H7 (cell line): ENCODE measurements at regions not wholly inside any gene's neighbourhood (a gene's known extent, or its start where the extent isn't known, plus 50 kb on each side); places are given as distances from the start of the nearest gene placed in this dataset.
"Not testable (repeated sequence)": the region's sequence is repeated elsewhere in the genome, so short reads cannot be mapped to it uniquely, and the experiment has no call there.

Source experiments
- DNase-seq: peaks from one replicate; pipeline ENCODE4 v3.0.0; 2012
- H3K27me3 ChIP-seq: 2 replicates; pipeline ENCODE4 v1.6.0; 2011; ENCODE audit warnings: mild to moderate bottlenecking, low read length; ENCODE audit not compliant: control insufficient read depth, insufficient read depth
- H3K36me3 ChIP-seq: replicated peaks from 2 replicates; pipeline ENCODE4 v1.5.1; 2011; ENCODE audit warnings: low read length; ENCODE audit not compliant: control insufficient read depth, insufficient read depth
- H3K4me3 ChIP-seq: 2 replicates; pipeline ENCODE4 v1.5.1; 2011; ENCODE audit warnings: low read depth, mild to moderate bottlenecking, control low read depth, low read length, moderate library complexity; ENCODE audit not compliant: insufficient read depth

DNA sequence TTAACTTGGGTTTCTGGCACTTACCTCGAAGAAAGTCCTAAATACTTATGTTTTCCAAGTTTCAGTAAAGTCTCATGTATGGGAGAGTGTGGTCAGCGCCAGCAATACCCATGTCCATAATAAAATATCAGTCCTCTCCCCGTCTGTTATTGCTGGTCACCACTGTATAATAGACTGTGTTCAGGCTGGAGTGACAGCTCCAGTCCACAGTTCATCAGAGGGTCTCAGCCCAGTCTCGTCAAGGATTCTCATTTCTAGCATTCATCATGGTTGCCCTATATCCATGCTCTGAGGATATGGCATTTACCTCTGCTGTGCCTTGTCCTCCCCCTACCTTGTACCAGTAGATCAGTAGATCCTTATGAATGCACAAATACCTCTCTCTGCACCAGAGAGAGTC, 384.5 kb downstream of the NPIPA7 start:
- Histone ChIP-seq H3K4me3 (no peak overlapping the region), H3K27me3 (no peaks in the 10 kb centered on the region), H3K36me3 (no peaks in the 10 kb centered on the region)
- DNase-seq: no peak

DNA sequence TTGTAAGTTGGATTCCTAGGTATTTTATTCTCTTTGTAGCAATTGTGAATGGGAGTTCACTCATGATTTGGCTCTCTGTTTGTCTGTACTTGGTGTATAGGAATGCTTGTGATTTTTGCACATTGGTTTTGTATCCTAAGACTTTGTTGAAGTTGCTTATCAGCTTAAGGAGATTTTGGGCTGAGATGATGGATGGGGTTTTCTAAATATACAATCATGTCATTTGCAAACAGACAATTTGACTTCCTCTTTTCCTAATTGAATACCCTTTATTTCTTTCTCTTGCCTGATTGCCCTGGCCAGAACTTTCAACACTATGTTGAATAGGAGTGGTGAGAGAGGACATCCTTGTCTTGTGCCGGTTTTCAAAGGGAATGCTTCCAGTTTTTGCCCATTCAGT, 391.8 kb downstream of the NPIPA7 start:
- DNase-seq, H3K27me3 ChIP-seq: not testable (repeated sequence)

DNA sequence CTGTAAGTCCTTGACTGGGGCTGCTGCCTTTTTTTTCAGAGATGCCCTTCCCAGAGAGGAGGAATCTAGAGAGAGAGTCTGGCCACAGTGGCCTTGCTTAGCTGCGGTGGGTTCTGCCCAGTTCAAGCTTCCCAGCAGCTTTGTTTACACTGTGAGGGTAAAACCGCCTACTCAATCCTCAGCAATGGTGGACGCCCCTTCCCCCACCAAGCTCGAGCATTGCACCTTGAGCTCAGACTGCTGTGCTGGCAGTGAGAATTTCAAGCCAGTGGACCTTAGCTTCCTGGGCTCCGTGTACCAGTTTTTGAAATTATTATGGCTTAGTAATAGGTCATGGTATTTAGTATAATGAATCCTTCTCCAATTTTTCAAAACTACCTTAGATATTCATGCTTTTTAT, 395.4 kb downstream of the NPIPA7 start:
- no peaks in the 10 kb centered on the region for H3K36me3 ChIP-seq
- H3K27me3 ChIP-seq: no peaks in the 10 kb centered on the region
- no peak overlapping the region for H3K4me3 ChIP-seq
- no peak for DNase-seq

More for the DNA sequence above, 391.8 kb downstream of the NPIPA7 start:
- H3K36me3 ChIP-seq, H3K4me3 ChIP-seq: not testable (repeated sequence)

DNA sequence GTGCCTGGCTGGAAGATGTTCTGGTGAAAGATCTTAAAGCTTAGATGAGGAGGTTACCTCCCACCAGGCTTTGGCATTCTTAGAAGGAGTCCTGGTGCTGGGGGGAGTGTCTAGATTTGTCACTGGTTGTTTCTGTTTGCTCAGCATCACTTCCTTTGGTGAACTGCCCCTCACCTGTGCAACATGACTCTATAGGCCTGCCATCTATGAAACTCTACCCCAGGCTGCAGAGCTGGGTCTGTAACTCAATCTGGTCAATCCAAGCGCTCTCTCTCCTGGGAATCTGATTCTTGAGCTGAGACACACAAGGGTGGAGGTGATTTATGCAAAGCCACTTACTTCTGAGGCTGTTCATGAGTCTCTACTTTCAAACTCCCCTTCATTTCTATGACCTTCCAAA, 399.4 kb downstream of the NPIPA7 start:
- Histone ChIP-seq H3K36me3 (no peaks in the 10 kb centered on the region), H3K4me3 (no peak overlapping the region)
- no peak for DNase-seq

DNA sequence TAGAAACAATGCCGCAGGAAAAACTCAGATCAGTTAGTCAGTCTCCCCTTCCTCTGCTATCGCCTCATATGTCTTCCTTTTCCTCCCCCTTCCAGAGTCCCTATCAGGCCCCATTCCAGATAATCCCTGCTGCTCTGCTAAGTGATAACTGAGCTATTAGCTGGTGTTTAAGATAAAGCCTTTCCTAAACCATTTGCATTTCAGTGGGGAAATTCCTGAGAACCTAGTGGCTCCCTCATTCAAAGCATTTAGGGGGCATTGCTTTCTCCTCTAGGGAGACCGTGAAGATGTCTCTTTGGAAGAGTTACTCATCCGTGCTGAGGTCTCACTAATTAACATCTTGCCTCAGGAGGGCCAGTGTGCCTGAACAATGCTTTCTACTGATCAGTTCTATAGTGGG, 401.6 kb downstream of the NPIPA7 start:
- Histone ChIP-seq H3K4me3 (no peak overlapping the region), H3K36me3 (no peaks in the 10 kb centered on the region), H3K27me3 (no peaks in the 10 kb centered on the region; the same call in 1 of the 2 replicates)
- no peak for DNase-seq

More for the DNA sequence above, 399.4 kb downstream of the NPIPA7 start:
- H3K27me3 ChIP-seq: no peaks in the 10 kb centered on the region; the same call in 1 of the 2 replicates

DNA sequence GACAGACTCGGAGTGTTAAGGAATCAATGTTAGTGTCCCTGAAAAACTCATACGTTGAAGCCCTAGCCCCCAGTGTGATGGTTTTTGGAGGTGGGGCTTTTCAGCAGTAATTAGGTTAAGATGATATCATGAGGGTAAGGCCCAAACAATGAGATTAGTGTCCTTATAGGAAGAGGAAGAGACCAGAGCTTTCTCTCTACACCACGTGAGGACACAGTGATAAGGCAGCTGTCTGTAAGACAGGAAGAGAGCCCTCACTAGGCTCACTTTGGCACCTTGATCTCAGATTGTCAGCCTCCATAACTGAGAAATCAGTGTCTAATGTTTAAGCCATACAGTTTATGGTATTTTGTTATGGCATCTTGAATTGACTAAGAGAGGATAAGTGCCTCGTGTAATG, 403.2 kb downstream of the NPIPA7 start:
- H3K4me3 ChIP-seq: no peak overlapping the region
- H3K36me3 ChIP-seq: no peaks in the 10 kb centered on the region
- no peak for DNase-seq
- no peaks in the 10 kb centered on the region; the same call in 1 of the 2 replicates for H3K27me3 ChIP-seq

DNA sequence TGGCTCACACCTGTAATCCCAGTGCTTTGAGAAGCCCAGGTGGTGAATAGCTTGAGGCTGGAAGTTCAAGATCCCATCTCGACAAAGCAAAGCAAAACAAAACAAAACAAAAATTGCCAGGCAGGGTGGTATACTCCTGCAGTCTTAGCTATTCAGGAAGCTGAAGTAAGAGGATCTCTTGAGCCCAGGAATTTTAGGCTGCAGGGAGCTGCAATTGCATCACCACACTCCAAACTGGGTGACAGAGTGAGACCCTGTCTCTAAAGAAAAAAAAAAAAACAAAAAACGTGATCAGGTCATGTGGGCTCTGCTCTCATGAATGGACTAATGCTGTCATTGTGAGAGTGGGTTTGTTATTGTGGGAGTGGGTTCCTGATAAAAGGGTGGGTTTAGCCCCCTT, 409.1 kb downstream of the NPIPA7 start:
- H3K4me3 ChIP-seq: no peak overlapping the region
- no peaks in the 10 kb centered on the region for H3K27me3 ChIP-seq
- DNase-seq: no peak
- no peaks in the 10 kb centered on the region for H3K36me3 ChIP-seq

DNA sequence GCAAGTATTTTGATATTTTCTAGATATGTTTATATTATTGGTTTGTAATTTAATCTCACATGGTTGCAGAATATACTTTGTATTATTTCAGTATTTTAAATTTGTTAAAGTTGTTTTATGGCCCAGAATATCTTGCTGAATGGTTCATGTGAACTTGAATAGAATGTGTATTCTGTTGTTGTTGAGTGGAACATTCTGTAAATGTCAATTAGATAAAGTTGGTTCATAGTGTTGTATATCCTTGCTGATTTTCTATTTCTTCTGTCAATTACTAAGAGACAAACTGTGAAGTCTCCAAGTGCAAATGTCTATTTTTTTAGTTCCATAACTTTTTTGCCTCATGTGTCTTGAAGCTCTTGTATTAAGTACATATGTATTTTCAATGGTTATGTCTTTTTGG, 411.7 kb downstream of the NPIPA7 start:
- no peak overlapping the region for H3K4me3 ChIP-seq
- no peak for DNase-seq
- no peaks in the 10 kb centered on the region for H3K27me3 ChIP-seq
- H3K36me3 ChIP-seq: no peaks in the 10 kb centered on the region

DNA sequence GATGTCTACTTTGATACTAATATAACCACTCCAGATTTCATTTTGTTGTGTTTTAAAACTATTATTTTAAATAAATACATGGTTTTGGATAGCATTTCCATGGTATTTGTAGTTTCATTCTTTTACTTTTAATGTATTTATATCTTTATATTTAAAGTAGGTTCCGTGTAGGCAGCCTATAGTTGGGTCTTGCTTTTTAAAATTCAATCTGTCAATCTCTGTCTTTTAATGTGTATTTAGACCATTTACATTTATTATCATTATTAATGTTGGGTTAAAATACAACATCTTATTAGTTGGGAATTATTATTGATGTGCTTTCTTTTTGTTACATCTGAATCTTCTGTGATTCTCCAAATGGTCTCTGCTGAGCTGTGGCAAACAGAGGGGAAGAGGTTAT, 412.1 kb downstream of the NPIPA7 start:
- H3K4me3 ChIP-seq: no peak overlapping the region
- H3K36me3 ChIP-seq: no peaks in the 10 kb centered on the region
- no peak for DNase-seq
- H3K27me3 ChIP-seq: no peaks in the 10 kb centered on the region

DNA sequence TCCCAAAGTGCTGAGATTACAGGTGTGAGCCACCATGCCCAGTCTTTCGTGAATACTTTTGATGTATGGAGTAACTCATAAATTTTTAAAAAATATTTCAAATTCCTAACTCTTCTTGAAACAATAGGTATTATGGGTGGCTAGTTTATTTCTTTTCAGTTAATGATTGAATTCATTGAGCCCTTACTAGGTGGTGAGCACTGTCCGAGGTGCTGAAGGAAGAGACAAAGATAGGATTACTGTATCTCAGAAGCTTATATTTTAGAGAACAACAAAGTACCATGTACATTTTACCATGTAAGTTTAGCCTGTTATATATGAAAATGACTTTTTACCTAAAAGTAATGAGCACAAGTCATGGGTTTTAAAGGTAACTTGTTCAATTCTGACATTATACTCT, 418.3 kb downstream of the NPIPA7 start:
- H3K36me3 ChIP-seq: no peaks in the 10 kb centered on the region
- DNase-seq: peak; percentile 30
- no peak overlapping the region for H3K4me3 ChIP-seq
- no peaks in the 10 kb centered on the region for H3K27me3 ChIP-seq

DNA sequence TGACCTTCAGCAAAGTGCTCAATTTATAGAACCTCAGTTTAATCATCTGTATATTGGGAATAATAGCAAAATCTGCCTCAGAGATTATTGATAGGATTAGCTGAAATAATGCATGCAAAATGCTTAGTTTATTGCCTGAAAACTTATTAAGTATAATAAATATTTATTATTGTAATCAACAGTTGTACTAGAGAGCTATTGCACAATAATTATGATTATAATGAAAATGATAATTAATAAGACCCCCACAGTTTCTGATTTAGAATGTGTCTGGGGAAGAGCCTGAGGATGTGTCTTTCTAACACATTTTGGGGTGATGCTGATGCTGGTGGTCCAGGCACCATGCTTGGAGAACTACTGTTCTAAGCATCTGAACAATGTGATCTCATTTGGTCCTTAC, 419.6 kb downstream of the NPIPA7 start:
- DNase-seq: no peak
- no peaks in the 10 kb centered on the region; the same call in 1 of the 2 replicates for H3K27me3 ChIP-seq
- no peaks in the 10 kb centered on the region for H3K36me3 ChIP-seq
- no peak overlapping the region for H3K4me3 ChIP-seq

DNA sequence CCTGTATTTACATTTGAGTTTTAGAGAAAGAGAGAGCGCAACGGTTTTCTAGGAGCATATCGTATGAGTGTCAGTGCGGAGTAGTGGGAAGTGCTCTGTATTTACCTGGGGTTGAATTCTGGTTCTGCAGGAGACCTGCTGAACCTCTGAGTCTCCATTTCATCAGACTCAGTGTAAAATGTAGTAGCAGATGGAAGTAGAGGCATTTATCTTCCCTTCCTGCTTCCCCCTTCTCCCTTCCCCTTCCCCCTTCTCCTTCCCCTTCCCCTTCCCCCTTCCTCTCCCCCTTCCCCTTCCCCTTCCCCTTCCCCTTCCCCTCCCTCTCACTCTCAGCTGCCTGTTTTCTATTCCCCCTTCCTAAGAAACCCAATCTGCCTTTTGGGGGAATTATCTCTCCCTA, 426.9 kb downstream of the NPIPA7 start:
- H3K27me3 ChIP-seq: no peaks in the 10 kb centered on the region; the same call in 1 of the 2 replicates
- no peak overlapping the region for H3K4me3 ChIP-seq
- no peaks in the 10 kb centered on the region for H3K36me3 ChIP-seq
- no peak for DNase-seq

DNA sequence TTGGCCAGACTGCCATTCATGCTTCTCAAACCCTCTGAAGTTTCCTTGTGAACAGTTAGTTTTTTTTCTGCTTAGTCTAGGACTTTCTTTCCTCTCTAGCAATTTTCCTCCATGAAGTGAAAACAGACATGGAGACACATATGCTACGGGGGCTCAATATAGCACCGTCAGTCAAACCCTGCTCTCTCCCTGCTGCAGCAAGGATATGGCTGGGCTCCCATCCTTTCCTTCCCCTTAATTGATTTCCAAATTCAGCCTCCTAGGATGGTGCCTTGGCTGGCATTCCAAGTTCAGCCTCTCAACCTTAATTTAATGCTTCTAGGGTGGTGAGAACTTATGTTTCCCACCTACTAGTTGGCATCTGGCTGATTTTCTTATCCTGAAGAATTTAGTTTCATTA, 436.7 kb downstream of the NPIPA7 start:
- H3K27me3 ChIP-seq: no peaks in the 10 kb centered on the region
- no peaks in the 10 kb centered on the region for H3K36me3 ChIP-seq
- no peak overlapping the region for H3K4me3 ChIP-seq
- DNase-seq: no peak

DNA sequence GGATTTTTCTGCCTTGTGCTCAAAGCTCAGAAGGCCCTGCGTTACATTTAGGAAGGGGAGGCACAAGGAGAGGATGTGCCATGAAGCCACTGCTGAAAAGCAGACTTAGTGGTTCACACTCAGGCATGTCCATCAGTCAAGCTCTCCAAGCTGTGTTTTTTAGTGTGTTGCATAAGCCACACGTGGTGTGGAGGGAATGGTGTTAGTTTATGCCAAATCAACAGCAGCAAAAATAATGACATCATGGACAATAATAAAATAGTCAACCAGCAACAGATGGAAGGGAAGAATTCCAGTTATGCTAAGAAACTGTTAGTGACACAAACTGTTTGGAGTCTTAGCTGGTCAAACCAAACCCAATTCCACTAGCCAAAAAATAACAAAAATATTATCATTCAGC, 438.3 kb downstream of the NPIPA7 start:
- no peak for DNase-seq
- H3K36me3 ChIP-seq: no peaks in the 10 kb centered on the region
- no peak overlapping the region for H3K4me3 ChIP-seq
- no peaks in the 10 kb centered on the region for H3K27me3 ChIP-seq

DNA sequence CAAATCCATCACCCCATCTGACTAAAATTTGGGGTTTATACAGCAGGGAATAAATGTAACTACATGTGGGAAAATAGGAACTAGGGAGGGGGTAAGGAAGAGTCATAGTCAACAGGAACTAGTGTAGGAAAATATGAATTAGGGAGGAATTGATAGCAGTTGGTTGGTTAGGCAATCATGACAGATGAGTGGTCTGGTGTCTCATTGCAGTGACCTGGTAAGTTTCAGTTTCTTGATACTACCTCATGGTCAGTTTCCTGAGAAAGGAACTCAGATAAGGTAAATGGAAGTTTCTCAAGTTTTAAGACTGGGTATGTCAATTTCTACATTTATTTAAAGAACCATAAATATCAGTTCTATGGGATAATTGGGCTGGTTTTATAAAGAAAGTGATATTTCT, 442.3 kb downstream of the NPIPA7 start:
- H3K4me3 ChIP-seq: no peak overlapping the region
- H3K36me3 ChIP-seq: no peaks in the 10 kb centered on the region
- H3K27me3 ChIP-seq: no peaks in the 10 kb centered on the region
- no peak for DNase-seq

DNA sequence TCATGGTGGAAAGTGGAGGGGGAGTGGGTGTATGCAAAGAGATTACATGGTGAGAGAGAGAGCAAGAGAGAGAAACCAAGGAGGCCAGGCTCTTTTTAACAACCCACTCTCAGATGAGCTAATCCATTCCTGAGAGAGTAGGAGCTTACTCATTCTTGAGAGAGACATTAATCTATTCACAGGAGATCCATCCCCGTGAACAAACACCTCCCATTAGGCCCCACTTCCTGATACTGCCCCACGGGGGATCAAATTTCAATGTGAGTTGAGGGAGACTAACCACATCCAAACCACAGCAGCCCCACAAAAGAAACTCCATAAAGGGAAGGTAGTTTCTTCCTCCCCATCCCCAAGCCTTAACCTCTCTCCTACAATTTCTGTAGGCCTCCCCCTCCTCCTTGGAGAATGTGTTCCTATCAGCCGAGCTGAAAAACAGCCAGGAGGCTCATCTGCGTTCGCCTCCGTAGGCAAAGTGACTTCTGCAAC, 450.0 kb downstream of the NPIPA7 start:
- peak; percentile 24 for DNase-seq
- no peaks in the 10 kb centered on the region for H3K36me3 ChIP-seq
- H3K4me3 ChIP-seq: no peak overlapping the region
- no peaks in the 10 kb centered on the region for H3K27me3 ChIP-seq
